GM12878 (cell line): ENCODE measurements at regions not wholly inside any gene's neighbourhood (a gene's known extent, or its start where the extent isn't known, plus 50 kb on each side); places are given as distances from the start of the nearest gene placed in this dataset.

Experiments used
- CEBPB ChIP-seq, 2 experiments: fragments of 150-350 bp in 1 of 2; IDR thresholded peaks; 2 replicates each; pipeline ENCODE4 v1.6.1; 2012 to 2014; ENCODE audit warnings: low read depth in 2 of 2, low read length in 2 of 2, borderline replicate concordance in 1 of 2, inconsistent platforms in 1 of 2
- CTCF ChIP-seq, 3 experiments: IDR thresholded peaks in 2 of 3; conservative IDR thresholded peaks in 1 of 3; 2 replicates each; pipeline ENCODE4 v1.5.1; 2011; ENCODE audit warnings: low read depth in 3 of 3, low read length in 3 of 3, mild to moderate bottlenecking in 3 of 3, control low read depth in 2 of 3, moderate library complexity in 2 of 3, inconsistent platforms in 1 of 3, mixed read lengths in 1 of 3; ENCODE audit not compliant: control insufficient read depth in 2 of 3, insufficient read depth in 1 of 3; ENCODE audit errors: extremely low read depth in 1 of 3
- POLR2A ChIP-seq: IDR thresholded peaks from 2 replicates; pipeline ENCODE4 v1.6.1; 2011; ENCODE audit warnings: low read depth, mild to moderate bottlenecking, low read length
- REST ChIP-seq: IDR thresholded peaks from 2 replicates; pipeline ENCODE4 v1.6.1; 2012; ENCODE audit warnings: mild to moderate bottlenecking, low read depth, low read length
- YBX1 ChIP-seq: fragments of 450-650 bp; IDR thresholded peaks from 2 replicates; pipeline ENCODE4 v1.6.1; 2016; ENCODE audit warnings: antibody characterized with exemption
- ZNF274 ChIP-seq: IDR thresholded peaks from one replicate; pipeline ENCODE4 v1.8.0; 2011; ENCODE audit not compliant: insufficient read length, insufficient read depth
- TF ChIP-seq, protein P1 (sequence below): fragments of 450-650 bp; IDR thresholded peaks from 2 replicates; pipeline ENCODE4 v1.6.1; 2017; ENCODE audit warnings: low read depth, mild to moderate bottlenecking, moderate library complexity
- TF ChIP-seq, protein P2 (sequence below): fragments of 450-650 bp; IDR thresholded peaks from 2 replicates; pipeline ENCODE4 v1.6.1; 2018; ENCODE audit warnings: mild to moderate bottlenecking, low read depth, moderate library complexity; ENCODE audit not compliant: partially characterized antibody
- TF ChIP-seq, protein P3 (sequence below): IDR thresholded peaks from 2 replicates; pipeline ENCODE4 v1.6.1; 2011; ENCODE audit warnings: borderline replicate concordance, low read depth, mild to moderate bottlenecking, moderate library complexity, mixed read lengths, low read length; ENCODE audit not compliant: insufficient read depth; ENCODE audit errors: extremely low read length

DNA sequence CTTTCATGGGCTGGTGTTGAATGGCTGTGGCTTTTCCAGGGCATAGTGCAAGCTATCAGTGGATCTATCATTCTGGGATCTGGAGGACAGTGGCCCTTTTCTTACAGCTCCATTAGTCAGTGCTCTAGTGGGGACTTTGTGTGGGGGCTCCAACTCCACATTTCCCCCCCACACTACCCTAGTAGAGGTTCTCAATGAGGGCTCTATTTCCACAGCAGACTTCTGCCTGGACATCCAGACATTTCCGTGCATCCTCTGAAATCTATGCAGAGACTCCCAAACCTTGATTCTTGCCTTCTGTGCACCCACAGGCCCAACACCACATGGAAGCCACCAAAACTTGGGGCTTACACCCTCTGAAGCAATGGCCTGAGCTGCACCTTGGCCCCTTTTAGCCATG, 208.3 kb upstream of the MKLN1 start:
- TF ChIP-seq POLR2A = no peak
- no peak for TF ChIP-seq CTCF (IDR thresholded peaks at IDR 0.05 in 2 of 3, conservative IDR thresholded peaks at IDR 0.05 in 1 of 3; ENCODE audit: control insufficient read depth in 2 of 3, extremely low read depth in 1 of 3, insufficient read depth in 1 of 3, low read depth in 3 of 3, low read length in 3 of 3)
- no peak for TF ChIP-seq YBX1
- TF ChIP-seq, protein P1, sequence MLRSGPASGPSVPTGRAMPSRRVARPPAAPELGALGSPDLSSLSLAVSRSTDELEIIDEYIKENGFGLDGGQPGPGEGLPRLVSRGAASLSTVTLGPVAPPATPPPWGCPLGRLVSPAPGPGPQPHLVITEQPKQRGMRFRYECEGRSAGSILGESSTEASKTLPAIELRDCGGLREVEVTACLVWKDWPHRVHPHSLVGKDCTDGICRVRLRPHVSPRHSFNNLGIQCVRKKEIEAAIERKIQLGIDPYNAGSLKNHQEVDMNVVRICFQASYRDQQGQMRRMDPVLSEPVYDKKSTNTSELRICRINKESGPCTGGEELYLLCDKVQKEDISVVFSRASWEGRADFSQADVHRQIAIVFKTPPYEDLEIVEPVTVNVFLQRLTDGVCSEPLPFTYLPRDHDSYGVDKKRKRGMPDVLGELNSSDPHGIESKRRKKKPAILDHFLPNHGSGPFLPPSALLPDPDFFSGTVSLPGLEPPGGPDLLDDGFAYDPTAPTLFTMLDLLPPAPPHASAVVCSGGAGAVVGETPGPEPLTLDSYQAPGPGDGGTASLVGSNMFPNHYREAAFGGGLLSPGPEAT = no peak
- TF ChIP-seq, protein P2, sequence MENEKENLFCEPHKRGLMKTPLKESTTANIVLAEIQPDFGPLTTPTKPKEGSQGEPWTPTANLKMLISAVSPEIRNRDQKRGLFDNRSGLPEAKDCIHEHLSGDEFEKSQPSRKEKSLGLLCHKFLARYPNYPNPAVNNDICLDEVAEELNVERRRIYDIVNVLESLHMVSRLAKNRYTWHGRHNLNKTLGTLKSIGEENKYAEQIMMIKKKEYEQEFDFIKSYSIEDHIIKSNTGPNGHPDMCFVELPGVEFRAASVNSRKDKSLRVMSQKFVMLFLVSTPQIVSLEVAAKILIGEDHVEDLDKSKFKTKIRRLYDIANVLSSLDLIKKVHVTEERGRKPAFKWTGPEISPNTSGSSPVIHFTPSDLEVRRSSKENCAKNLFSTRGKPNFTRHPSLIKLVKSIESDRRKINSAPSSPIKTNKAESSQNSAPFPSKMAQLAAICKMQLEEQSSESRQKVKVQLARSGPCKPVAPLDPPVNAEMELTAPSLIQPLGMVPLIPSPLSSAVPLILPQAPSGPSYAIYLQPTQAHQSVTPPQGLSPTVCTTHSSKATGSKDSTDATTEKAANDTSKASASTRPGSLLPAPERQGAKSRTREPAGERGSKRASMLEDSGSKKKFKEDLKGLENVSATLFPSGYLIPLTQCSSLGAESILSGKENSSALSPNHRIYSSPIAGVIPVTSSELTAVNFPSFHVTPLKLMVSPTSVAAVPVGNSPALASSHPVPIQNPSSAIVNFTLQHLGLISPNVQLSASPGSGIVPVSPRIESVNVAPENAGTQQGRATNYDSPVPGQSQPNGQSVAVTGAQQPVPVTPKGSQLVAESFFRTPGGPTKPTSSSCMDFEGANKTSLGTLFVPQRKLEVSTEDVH = no peak
- TF ChIP-seq CEBPB (IDR thresholded peaks at IDR 0.05; ENCODE audit: borderline replicate concordance in 1 of 2, low read depth in 2 of 2, low read length in 2 of 2) = no peak
- TF ChIP-seq, protein P3, sequence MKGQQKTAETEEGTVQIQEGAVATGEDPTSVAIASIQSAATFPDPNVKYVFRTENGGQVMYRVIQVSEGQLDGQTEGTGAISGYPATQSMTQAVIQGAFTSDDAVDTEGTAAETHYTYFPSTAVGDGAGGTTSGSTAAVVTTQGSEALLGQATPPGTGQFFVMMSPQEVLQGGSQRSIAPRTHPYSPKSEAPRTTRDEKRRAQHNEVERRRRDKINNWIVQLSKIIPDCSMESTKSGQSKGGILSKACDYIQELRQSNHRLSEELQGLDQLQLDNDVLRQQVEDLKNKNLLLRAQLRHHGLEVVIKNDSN = no peak
- no peak for TF ChIP-seq ZNF274
- no peak for TF ChIP-seq REST
